ENCODE measurements at regions not wholly inside any gene's neighbourhood (a gene's known extent, or its start where the extent isn't known, plus 50 kb on each side); places are given as distances from the start of the nearest gene placed in this dataset.

GRCh38 chr7:123401295-123401694 lies 133.1 kb downstream of the IQUB start:
- DNase-seq: no peak

GRCh38 chr7:123400196-123400595 lies 134.2 kb downstream of the IQUB start:
- DNase-seq: no peak

- no peak for DNase-seq
Observed at GRCh38 chr7:123398921-123399320, 135.5 kb downstream of the IQUB start.

- no peak for DNase-seq
Observed at GRCh38 chr7:123397746-123398338, 136.6 kb downstream of the IQUB start.

- DNase-seq: no peak
Observed at GRCh38 chr7:123393623-123394022, 140.8 kb downstream of the IQUB start.

GRCh38 chr7:123372368-123372767 lies 162.0 kb downstream of the IQUB start:
- DNase-seq: peak; percentile 79

GRCh38 chr7:123367484-123368122 lies 166.8 kb downstream of the IQUB start:
- DNase-seq: no peak

GRCh38 chr7:123367031-123367430 lies 167.3 kb upstream of the SLC13A1 start:
- DNase-seq: no peak

- DNase-seq: no peak
Observed at GRCh38 chr7:123366626-123367025, 166.9 kb upstream of the SLC13A1 start.

- DNase-seq: no peak
Observed at GRCh38 chr7:123360631-123361030, 160.9 kb upstream of the SLC13A1 start.

- no peak for DNase-seq
Observed at GRCh38 chr7:123355576-123356190, 155.9 kb upstream of the SLC13A1 start.

- peak; percentile 53 for DNase-seq
Observed at GRCh38 chr7:123352973-123353372, 153.2 kb upstream of the SLC13A1 start.

- DNase-seq: no peak
Observed at GRCh38 chr7:123351516-123352505, 152.0 kb upstream of the SLC13A1 start.

GRCh38 chr7:123351027-123351426 lies 151.3 kb upstream of the SLC13A1 start:
- DNase-seq: no peak

GRCh38 chr7:123348690-123349089 lies 148.9 kb upstream of the SLC13A1 start:
- no peak for DNase-seq

- DNase-seq: no peak
Observed at GRCh38 chr7:123346766-123347165, 147.0 kb upstream of the SLC13A1 start.

GRCh38 chr7:123343611-123344010 lies 143.8 kb upstream of the SLC13A1 start:
- DNase-seq: no peak

- no peak for DNase-seq
Observed at GRCh38 chr7:123341102-123341501, 141.3 kb upstream of the SLC13A1 start.

GRCh38 chr7:123338688-123339087 lies 138.9 kb upstream of the SLC13A1 start:
- DNase-seq: no peak

- no peak for DNase-seq
Observed at GRCh38 chr7:123329988-123330643, 130.3 kb upstream of the SLC13A1 start.

- DNase-seq: no peak
Observed at GRCh38 chr7:123327661-123328060, 127.9 kb upstream of the SLC13A1 start.

- DNase-seq: no peak
Observed at GRCh38 chr7:123324283-123324682, 124.5 kb upstream of the SLC13A1 start.

GRCh38 chr7:123323689-123324088 lies 123.9 kb upstream of the SLC13A1 start:
- no peak for DNase-seq

Measured in NCI-H226 (cell line).